HepG2 (cell line): ENCODE measurements at regions not wholly inside any gene's neighbourhood (a gene's known extent, or its start where the extent isn't known, plus 50 kb on each side); places are given as distances from the start of the nearest gene placed in this dataset.

Source experiments
- CBFB ChIP-seq: sonication (generic); formaldehyde crosslinking; IDR thresholded peaks from 2 replicates; pipeline ENCODE4 v1.4.0; 2020; ENCODE audit warnings: missing genetic modification reagents
- GATAD2A ChIP-seq: IDR thresholded peaks from 2 replicates; pipeline ENCODE4 v1.6.1; 2016
- KLF13 ChIP-seq: sonication (generic); formaldehyde crosslinking; IDR thresholded peaks from 2 replicates; pipeline ENCODE4 v1.4.0; 2020; ENCODE audit warnings: mild to moderate bottlenecking, missing genetic modification reagents
- MTA1 ChIP-seq: sonication (generic); formaldehyde crosslinking; IDR thresholded peaks from 2 replicates; pipeline ENCODE4 v1.4.0; 2020; ENCODE audit warnings: missing genetic modification reagents, mild to moderate bottlenecking, borderline replicate concordance
- MXD3 ChIP-seq: IDR thresholded peaks from 2 replicates; pipeline ENCODE4 v1.6.1; 2016; ENCODE audit warnings: mild to moderate bottlenecking, missing biosample characterization, missing genetic modification reagents
- POGK ChIP-seq: sonication (generic); formaldehyde crosslinking; conservative IDR thresholded peaks from 2 replicates; pipeline ENCODE4 v1.8.0; 2022; ENCODE audit warnings: mild to moderate bottlenecking, moderate library complexity, missing genetic modification reagents
- RBM39 ChIP-seq: fragments of 200-400 bp; formaldehyde crosslinking; IDR thresholded peaks from one replicate; pipeline ENCODE4 v1.6.1; 2018; ENCODE audit warnings: antibody characterized with exemption, mild to moderate bottlenecking, low read depth, low read length; ENCODE audit not compliant: poor library complexity, severe bottlenecking
- SALL1 ChIP-seq: sonication (generic); formaldehyde crosslinking; IDR thresholded peaks from 2 replicates; pipeline ENCODE4 v1.8.0; 2022; ENCODE audit warnings: mild to moderate bottlenecking, missing genetic modification reagents
- ZMYM4 ChIP-seq: sonication (generic); formaldehyde crosslinking; IDR thresholded peaks from 2 replicates; pipeline ENCODE4 v1.8.1; 2023; ENCODE audit warnings: mild to moderate bottlenecking, missing genetic modification reagents
- ZNF501 ChIP-seq: sonication (generic); formaldehyde crosslinking; IDR thresholded peaks from 2 replicates; pipeline ENCODE4 v1.5.1; 2020; ENCODE audit warnings: mild to moderate bottlenecking, moderate library complexity, missing genetic modification reagents
- ZNF510 ChIP-seq: sonication (generic); formaldehyde crosslinking; IDR thresholded peaks from 2 replicates; pipeline ENCODE4 v1.4.0; 2020; ENCODE audit warnings: low read depth, mild to moderate bottlenecking, missing genetic modification reagents
- ZNF564 ChIP-seq: sonication (generic); formaldehyde crosslinking; IDR thresholded peaks from 2 replicates; pipeline ENCODE4 v1.8.1; 2023; ENCODE audit warnings: mild to moderate bottlenecking, missing genetic modification reagents
- ZNF713 ChIP-seq: sonication (generic); formaldehyde crosslinking; IDR thresholded peaks from 2 replicates; pipeline ENCODE4 v1.4.0; 2020; ENCODE audit warnings: mild to moderate bottlenecking, missing genetic modification reagents
- ZNF776 ChIP-seq: sonication (generic); formaldehyde crosslinking; IDR thresholded peaks from 2 replicates; pipeline ENCODE4 v1.4.0; 2020; ENCODE audit warnings: mild to moderate bottlenecking, missing genetic modification reagents
- ZNF784 ChIP-seq: sonication (generic); formaldehyde crosslinking; IDR thresholded peaks from 2 replicates; pipeline ENCODE4 v1.5.1; 2020; ENCODE audit warnings: missing genetic modification reagents, mild to moderate bottlenecking, borderline replicate concordance
- TF ChIP-seq, protein P1 (sequence below): sonication (generic); formaldehyde crosslinking; IDR thresholded peaks from 2 replicates; pipeline ENCODE4 v1.4.0; 2020; ENCODE audit warnings: missing genetic modification reagents
- TF ChIP-seq, protein P2 (sequence below), 2 experiments: fragments of 450-650 bp in 1 of 2; sonication (generic) in 1 of 2; formaldehyde crosslinking; IDR thresholded peaks; 2 replicates each; pipeline versions ENCODE4 v1.5.0 to v1.8.0; 2020 to 2022; ENCODE audit warnings: mild to moderate bottlenecking in 1 of 2, missing genetic modification reagents in 1 of 2
- TF ChIP-seq, protein P3 (sequence below): sonication (generic); formaldehyde crosslinking; IDR thresholded peaks from 2 replicates; pipeline ENCODE4 v1.5.0; 2020; ENCODE audit warnings: mild to moderate bottlenecking, missing genetic modification reagents, moderate library complexity
- TF ChIP-seq, protein P4 (sequence below): sonication (generic); formaldehyde crosslinking; IDR thresholded peaks from 2 replicates; pipeline ENCODE4 v1.8.1; 2023; ENCODE audit warnings: mild to moderate bottlenecking, inconsistent platforms, moderate library complexity, missing genetic modification reagents, borderline replicate concordance

DNA sequence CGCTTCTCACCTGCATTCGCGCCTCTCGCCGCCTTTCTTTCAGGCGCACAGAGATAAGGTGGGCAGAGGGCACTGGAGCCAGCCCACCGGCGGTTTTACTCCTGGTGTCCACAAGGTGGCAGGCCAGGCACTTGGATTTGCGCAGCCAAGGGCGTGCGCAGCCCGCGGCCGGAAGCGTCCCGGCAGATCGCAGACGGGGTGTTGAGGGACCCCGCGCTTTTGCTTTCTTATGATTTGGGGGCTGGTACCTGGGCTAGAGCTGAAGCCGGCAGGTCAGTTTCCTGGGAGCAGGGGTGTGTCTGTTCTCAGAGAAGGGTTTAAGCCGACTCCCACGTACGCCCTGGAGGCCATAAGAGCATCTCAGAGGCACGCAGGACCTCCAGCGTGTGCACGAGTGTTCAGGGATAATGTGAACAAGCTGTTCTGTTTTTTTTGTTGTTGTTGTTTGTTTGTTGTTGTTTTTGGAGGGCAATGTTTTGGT is 305.6 kb upstream of the CXCR4 start (continued):
- TF ChIP-seq ZMYM4 (CRISPR knock-in tag) (peak; percentile 68), ZNF501 (CRISPR knock-in tag) (peak; percentile 81), RBM39 (peak; percentile 64), ZNF713 (0 out of 2 replicates have a peak, but pooled peaks have one; percentile 42), ZNF564 (no peak), ZNF784 (CRISPR knock-in tag) (0 out of 2 replicates have a peak, but pooled peaks have one; percentile 23), POGK (no peak; the same call in 1 of the 2 replicates), SALL1 (CRISPR knock-in tag) (peak; percentile 79), MTA1 (0 out of 2 replicates have a peak, but pooled peaks have one; percentile 58), GATAD2A (CRISPR knock-in tag) (peak; percentile 53; the same call in 1 of the 2 replicates), MXD3 (0 out of 2 replicates have a peak, but pooled peaks have one; percentile 47), KLF13 (CRISPR knock-in tag) (0 out of 2 replicates have a peak, but pooled peaks have one; percentile 36), ZNF510 (CRISPR knock-in tag) (no peak), ZNF776 (CRISPR knock-in tag) (no peak), CBFB (CRISPR knock-in tag) (0 out of 2 replicates have a peak, but pooled peaks have one; percentile 64)
- TF ChIP-seq, protein P1, sequence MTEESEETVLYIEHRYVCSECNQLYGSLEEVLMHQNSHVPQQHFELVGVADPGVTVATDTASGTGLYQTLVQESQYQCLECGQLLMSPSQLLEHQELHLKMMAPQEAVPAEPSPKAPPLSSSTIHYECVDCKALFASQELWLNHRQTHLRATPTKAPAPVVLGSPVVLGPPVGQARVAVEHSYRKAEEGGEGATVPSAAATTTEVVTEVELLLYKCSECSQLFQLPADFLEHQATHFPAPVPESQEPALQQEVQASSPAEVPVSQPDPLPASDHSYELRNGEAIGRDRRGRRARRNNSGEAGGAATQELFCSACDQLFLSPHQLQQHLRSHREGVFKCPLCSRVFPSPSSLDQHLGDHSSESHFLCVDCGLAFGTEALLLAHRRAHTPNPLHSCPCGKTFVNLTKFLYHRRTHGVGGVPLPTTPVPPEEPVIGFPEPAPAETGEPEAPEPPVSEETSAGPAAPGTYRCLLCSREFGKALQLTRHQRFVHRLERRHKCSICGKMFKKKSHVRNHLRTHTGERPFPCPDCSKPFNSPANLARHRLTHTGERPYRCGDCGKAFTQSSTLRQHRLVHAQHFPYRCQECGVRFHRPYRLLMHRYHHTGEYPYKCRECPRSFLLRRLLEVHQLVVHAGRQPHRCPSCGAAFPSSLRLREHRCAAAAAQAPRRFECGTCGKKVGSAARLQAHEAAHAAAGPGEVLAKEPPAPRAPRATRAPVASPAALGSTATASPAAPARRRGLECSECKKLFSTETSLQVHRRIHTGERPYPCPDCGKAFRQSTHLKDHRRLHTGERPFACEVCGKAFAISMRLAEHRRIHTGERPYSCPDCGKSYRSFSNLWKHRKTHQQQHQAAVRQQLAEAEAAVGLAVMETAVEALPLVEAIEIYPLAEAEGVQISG (CRISPR knock-in tag), result peak; percentile 58
- TF ChIP-seq, protein P2, sequence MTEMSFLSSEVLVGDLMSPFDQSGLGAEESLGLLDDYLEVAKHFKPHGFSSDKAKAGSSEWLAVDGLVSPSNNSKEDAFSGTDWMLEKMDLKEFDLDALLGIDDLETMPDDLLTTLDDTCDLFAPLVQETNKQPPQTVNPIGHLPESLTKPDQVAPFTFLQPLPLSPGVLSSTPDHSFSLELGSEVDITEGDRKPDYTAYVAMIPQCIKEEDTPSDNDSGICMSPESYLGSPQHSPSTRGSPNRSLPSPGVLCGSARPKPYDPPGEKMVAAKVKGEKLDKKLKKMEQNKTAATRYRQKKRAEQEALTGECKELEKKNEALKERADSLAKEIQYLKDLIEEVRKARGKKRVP (CRISPR knock-in tag; IDR thresholded peaks at IDR 0.05), result no peak
- TF ChIP-seq, protein P3, sequence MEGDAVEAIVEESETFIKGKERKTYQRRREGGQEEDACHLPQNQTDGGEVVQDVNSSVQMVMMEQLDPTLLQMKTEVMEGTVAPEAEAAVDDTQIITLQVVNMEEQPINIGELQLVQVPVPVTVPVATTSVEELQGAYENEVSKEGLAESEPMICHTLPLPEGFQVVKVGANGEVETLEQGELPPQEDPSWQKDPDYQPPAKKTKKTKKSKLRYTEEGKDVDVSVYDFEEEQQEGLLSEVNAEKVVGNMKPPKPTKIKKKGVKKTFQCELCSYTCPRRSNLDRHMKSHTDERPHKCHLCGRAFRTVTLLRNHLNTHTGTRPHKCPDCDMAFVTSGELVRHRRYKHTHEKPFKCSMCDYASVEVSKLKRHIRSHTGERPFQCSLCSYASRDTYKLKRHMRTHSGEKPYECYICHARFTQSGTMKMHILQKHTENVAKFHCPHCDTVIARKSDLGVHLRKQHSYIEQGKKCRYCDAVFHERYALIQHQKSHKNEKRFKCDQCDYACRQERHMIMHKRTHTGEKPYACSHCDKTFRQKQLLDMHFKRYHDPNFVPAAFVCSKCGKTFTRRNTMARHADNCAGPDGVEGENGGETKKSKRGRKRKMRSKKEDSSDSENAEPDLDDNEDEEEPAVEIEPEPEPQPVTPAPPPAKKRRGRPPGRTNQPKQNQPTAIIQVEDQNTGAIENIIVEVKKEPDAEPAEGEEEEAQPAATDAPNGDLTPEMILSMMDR (CRISPR knock-in tag), result peak; percentile 97
- TF ChIP-seq, protein P4, sequence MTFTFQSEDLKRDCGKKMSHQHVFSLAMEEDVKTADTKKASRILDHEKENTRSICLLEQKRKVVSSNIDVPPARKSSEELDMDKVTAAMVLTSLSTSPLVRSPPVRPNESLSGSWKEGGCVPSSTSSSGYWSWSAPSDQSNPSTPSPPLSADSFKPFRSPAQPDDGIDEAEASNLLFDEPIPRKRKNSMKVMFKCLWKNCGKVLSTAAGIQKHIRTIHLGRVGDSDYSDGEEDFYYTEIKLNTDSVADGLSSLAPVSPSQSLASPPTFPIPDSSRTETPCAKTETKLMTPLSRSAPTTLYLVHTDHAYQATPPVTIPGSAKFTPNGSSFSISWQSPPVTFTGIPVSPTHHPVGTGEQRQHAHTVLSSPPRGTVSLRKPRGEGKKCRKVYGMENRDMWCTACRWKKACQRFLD (CRISPR knock-in tag), result 0 out of 2 replicates have a peak, but pooled peaks have one; percentile 64
